IgD-negative memory B cell (primary cell): ENCODE measurements at regions not wholly inside any gene's neighbourhood (a gene's known extent, or its start where the extent isn't known, plus 50 kb on each side); places are given as distances from the start of the nearest gene placed in this dataset.

Source experiments
- H3K27ac Mint-ChIP-seq, 3 donors: one replicate each; pipeline ENCODE4 v1.8.0; 2020 to 2022; ENCODE audit warnings: mild to moderate bottlenecking in 3 of 3, mixed read lengths in 3 of 3, moderate library complexity in 1 of 3
- H3K27me3 Mint-ChIP-seq: one replicate; pipeline ENCODE4 v1.8.0; 2021; ENCODE audit warnings: mixed read lengths
- H3K36me3 Mint-ChIP-seq: one replicate; pipeline ENCODE4 v1.8.0; 2020; ENCODE audit warnings: mild to moderate bottlenecking, mixed read lengths
- H3K4me1 Mint-ChIP-seq, 3 donors: one replicate each; pipeline ENCODE4 v1.8.0; 2020 to 2022; ENCODE audit warnings: mixed read lengths in 3 of 3, mild to moderate bottlenecking in 1 of 3
- H3K4me3 Mint-ChIP-seq, 4 donors: one replicate each; pipeline ENCODE4 v1.8.0; 2020 to 2022; ENCODE audit warnings: mild to moderate bottlenecking in 4 of 4, mixed read lengths in 4 of 4, moderate library complexity in 3 of 4
- H3K9me3 Mint-ChIP-seq, 3 donors: one replicate each; pipeline ENCODE4 v1.8.0; 2020 to 2021; ENCODE audit warnings: mixed read lengths in 3 of 3, mild to moderate bottlenecking in 1 of 3

DNA sequence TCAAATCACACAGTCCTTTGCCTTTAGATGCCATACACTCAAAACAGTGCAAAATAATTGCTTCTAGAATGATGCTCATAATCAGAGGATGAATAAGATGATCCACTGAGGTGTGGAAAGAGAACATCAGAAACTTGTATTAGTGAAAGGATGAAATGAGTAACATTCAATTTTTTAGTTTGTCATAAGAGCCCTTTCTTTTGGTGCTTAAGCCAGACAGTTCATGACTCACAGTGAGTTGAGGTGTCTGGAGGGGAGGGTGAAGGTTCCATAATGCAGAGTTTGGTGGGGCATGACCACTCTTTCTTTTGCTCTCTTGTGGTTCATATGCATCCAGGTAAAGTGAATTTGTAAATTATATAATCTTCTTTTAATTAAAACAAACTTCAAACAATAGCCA lies 415.0 kb upstream of the CELF4 start:
- no peak overlapping the region for H3K27ac Mint-ChIP-seq

GRCh38 chr18:37975446-37975845 lies 409.8 kb upstream of the CELF4 start:
- H3K9me3 Mint-ChIP-seq, result peaks cover 9 to 11% (median 10%) of the 10 kb centered on the region in 3 donors
- H3K27ac Mint-ChIP-seq, result no peak overlapping the region
- H3K4me1 Mint-ChIP-seq, result peaks cover 0 to 2% (median 0%) of the 10 kb centered on the region in 3 donors
- H3K27me3 Mint-ChIP-seq, result no peaks in the 10 kb centered on the region
- H3K4me3 Mint-ChIP-seq, result no peak overlapping the region
- H3K36me3 Mint-ChIP-seq, result peaks cover 2% of the 10 kb centered on the region

More for the DNA sequence above, 415.0 kb upstream of the CELF4 start:
- peaks cover 6 to 9% (median 8%) of the 10 kb centered on the region in 3 donors for H3K9me3 Mint-ChIP-seq
- no peaks in the 10 kb centered on the region for H3K4me1 Mint-ChIP-seq
- no peaks in the 10 kb centered on the region for H3K36me3 Mint-ChIP-seq
- no peak overlapping the region for H3K4me3 Mint-ChIP-seq
- no peaks in the 10 kb centered on the region for H3K27me3 Mint-ChIP-seq

GRCh38 chr18:37967261-37967660 lies 401.7 kb upstream of the CELF4 start:
- H3K4me1 Mint-ChIP-seq, result no peaks in the 10 kb centered on the region
- no peak overlapping the region for H3K27ac Mint-ChIP-seq
- peaks cover 4 to 15% (median 4%) of the 10 kb centered on the region in 3 donors for H3K9me3 Mint-ChIP-seq
- H3K4me3 Mint-ChIP-seq, result no peak overlapping the region
- no peaks in the 10 kb centered on the region for H3K27me3 Mint-ChIP-seq
- peaks cover 2% of the 10 kb centered on the region for H3K36me3 Mint-ChIP-seq

DNA sequence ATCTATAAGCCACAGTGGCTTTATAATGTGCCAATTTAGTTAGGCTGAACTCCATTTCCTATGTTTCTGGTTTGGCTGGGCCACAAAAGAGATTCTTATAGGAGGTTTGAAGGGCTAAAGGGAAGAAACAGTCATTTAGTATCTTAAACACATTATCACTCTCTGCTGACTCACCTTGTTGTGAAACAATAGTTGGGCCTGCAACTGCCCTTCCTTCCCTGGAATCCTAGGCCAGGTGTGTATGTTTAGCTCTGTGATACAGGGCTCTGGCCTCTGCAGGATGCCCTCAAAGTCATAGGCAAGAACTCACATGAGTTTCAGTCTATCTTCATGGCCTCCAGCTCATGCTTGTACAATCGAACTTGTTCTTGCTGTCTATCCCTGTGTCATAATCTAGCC lies 400.0 kb upstream of the CELF4 start:
- Mint-ChIP-seq H3K4me1 (no peaks in the 10 kb centered on the region), H3K4me3 (no peak overlapping the region), H3K36me3 (no peaks in the 10 kb centered on the region), H3K27me3 (no peaks in the 10 kb centered on the region), H3K9me3 (peaks cover 0 to 15% (median 4%) of the 10 kb centered on the region in 3 donors), H3K27ac (no peak overlapping the region)

DNA sequence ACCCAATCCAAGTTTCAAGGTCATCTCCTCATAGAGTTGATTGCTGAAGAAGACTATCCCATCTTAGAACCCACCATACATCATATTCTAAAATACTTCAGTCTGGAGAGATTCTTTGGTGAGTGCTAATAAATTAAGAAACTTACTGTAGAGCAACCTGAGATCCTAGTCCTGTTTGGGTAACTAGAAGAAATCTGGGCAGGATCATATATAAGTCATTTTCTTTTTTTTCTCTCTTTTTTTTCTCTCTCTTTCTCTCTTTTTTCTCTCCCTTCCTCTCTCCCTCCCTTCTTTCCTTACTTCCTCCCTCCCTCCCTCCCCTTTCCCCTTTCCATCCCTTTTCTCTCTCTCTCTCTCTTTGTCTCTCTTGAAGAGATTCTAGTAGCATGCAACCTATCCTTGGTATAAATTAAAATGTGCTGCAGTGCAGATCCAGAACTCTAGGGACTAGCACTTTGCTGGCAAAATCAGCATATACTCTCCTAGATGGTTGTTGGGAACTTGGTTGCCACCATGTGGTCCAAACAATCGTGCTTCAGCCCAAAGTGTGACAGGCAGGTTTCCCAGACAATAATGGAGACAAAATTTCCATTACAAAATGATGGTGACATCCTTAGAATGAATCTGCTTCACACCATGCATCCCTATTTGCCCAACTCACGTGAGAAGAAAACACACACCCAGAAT lies 399.4 kb upstream of the CELF4 start:
- Mint-ChIP-seq H3K27ac (no peak overlapping the region), H3K27me3 (no peaks in the 10 kb centered on the region), H3K4me3 (no peak overlapping the region), H3K4me1 (no peaks in the 10 kb centered on the region), H3K9me3 (peaks cover 0 to 15% (median 4%) of the 10 kb centered on the region in 3 donors), H3K36me3 (no peaks in the 10 kb centered on the region)

DNA sequence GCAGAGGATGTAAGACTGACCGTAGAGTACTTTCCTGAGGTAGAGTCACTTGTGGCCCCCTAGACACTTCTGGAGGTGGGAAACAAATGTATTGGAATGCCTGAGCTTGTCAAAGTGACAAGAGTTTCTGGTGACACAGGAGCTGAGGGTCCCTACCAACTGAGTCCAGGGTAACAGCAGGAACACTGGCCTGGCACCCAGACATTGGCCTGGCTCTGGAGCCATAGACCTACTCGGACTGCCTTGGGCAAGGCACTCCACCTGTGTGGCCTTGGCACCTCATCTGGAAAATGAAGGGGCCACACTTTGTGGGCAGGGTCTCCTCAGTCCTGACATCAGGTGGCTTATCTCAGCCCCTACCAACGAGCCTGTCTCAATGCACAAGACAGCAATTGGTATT lies 398.2 kb upstream of the CELF4 start:
- Mint-ChIP-seq H3K9me3 (peaks cover 1 to 15% (median 4%) of the 10 kb centered on the region in 3 donors), H3K4me3 (no peak overlapping the region), H3K27ac (no peak overlapping the region), H3K36me3 (no peaks in the 10 kb centered on the region), H3K4me1 (peaks cover 0 to 1% (median 0%) of the 10 kb centered on the region in 3 donors), H3K27me3 (no peaks in the 10 kb centered on the region)

DNA sequence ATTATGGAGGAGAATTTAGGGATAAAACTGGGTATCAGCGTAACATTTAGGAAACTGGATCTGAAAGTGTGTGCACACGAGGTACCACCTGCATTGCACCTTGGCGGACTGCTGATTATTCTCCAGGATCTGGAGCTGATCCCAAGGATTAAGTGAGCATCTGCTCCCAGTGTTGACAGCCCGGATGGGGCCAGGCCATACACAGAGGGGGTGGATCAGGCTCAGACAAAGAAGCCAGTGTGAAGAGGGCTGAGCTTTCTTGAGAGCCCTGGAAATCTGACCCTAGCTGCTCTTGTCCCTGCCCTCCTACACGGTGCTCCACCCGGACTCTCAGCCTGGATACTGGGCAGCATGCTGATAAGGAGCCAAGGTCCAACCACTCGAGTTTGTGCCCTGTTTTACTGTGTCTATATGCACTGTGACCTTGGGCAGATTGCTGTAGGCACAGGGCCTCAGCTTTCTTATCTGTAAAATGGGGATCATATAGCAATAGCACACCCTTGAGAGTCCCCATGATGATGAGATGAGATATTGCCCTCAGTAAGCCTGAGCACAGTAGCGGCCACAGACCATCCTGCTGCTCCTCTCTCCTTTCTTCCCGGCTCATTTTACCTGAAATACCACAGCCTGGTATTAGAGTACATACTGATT lies 396.8 kb upstream of the CELF4 start:
- peaks cover 0 to 1% (median 0%) of the 10 kb centered on the region in 3 donors for H3K4me1 Mint-ChIP-seq
- no peak overlapping the region for H3K27ac Mint-ChIP-seq
- peaks cover 1 to 11% (median 4%) of the 10 kb centered on the region in 3 donors for H3K9me3 Mint-ChIP-seq
- H3K4me3 Mint-ChIP-seq, result no peak overlapping the region
- no peaks in the 10 kb centered on the region for H3K36me3 Mint-ChIP-seq
- no peaks in the 10 kb centered on the region for H3K27me3 Mint-ChIP-seq

DNA sequence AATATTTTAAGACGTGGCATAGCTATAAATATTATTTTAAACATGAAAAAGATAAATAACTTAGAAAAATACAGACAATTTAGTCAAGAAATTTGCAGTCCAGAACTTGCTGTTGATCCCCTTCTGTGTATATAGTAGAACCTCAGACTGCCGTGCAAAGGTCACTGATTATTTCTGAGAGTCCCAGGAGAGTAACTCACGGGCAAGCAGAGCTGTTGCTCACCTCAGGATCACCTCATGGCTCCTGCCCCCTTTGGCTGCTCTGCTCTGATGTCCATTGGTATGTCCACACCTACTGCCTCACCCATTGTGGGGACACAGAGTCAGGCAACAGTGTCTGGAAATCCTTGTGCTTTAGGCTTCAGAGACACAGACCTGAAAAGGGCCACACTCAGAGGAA lies 392.9 kb upstream of the CELF4 start:
- Mint-ChIP-seq H3K27me3 (no peaks in the 10 kb centered on the region), H3K9me3 (peaks cover 0 to 3% (median 1%) of the 10 kb centered on the region in 3 donors), H3K4me1 (peaks cover 0 to 1% (median 0%) of the 10 kb centered on the region in 3 donors), H3K27ac (no peak overlapping the region), H3K4me3 (no peak overlapping the region), H3K36me3 (no peaks in the 10 kb centered on the region)

DNA sequence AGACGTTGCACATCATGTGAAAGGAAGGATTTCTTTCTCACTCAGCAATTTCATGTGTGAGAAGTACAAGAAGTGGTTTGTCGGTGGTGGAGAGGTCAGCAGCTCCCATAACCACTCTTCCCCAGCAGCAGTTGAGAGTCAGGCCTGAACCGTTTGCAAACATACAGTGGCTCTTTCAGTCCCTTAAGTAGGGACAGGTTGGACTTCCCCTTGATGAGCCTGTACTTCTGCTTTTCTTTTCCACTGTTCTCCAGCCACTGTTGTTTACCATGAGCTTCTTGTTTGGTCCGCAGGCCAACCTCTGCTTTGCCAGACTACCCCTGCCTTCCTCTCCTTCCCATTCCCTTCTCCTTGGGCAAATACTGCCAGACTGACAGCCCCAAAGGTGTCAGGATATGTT lies 391.3 kb upstream of the CELF4 start:
- peaks cover 0 to 1% (median 0%) of the 10 kb centered on the region in 3 donors for H3K4me1 Mint-ChIP-seq
- no peaks in the 10 kb centered on the region for H3K36me3 Mint-ChIP-seq
- no peak overlapping the region for H3K4me3 Mint-ChIP-seq
- H3K27ac Mint-ChIP-seq, result no peak overlapping the region
- H3K9me3 Mint-ChIP-seq, result peaks cover 0 to 6% (median 1%) of the 10 kb centered on the region in 3 donors
- H3K27me3 Mint-ChIP-seq, result no peaks in the 10 kb centered on the region

DNA sequence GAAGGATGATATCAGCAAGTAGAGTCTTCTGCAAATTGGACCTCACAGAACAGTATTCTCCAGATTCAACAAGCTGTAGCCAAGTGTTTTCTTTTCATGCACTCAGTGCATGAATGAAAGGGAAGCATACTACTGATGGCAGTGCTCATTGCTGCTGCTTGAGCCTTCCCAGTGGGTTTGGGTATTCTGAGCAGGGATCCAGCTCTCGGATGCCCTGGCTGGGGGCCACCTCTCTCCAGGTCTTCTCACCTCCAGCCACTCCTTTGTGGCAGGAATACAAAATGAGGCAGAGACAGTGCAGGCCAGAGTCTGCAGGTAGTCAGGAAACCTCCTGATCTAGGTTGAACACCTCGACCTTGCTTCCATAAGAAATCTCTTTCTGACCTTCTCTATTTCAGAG lies 390.4 kb upstream of the CELF4 start:
- Mint-ChIP-seq H3K9me3 (peaks cover 0 to 10% (median 1%) of the 10 kb centered on the region in 3 donors), H3K27me3 (no peaks in the 10 kb centered on the region), H3K36me3 (no peaks in the 10 kb centered on the region), H3K4me1 (peaks cover 0 to 1% (median 0%) of the 10 kb centered on the region in 3 donors), H3K27ac (no peak overlapping the region), H3K4me3 (no peak overlapping the region)

DNA sequence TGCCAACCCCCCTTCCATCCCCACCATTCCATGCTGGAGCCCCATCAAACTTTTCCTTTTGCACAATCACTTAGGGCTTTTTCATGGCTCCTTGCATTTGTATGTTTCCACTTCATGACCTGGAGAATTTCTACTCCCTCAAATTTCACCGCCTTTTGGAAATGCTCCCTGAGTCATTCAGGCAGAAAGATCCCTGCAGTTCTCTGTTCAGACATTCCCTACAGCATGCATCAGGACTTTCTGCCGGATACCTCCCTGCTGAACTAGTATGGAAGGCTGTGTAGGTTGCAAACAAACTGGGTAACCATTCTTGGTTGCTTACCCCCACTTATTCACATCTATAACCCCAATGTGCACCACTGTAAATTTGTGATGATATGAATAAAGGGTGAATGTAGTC lies 389.6 kb upstream of the CELF4 start:
- peaks cover 1 to 10% (median 2%) of the 10 kb centered on the region in 3 donors for H3K9me3 Mint-ChIP-seq
- H3K27me3 Mint-ChIP-seq, result no peaks in the 10 kb centered on the region
- no peaks in the 10 kb centered on the region for H3K36me3 Mint-ChIP-seq
- H3K27ac Mint-ChIP-seq, result no peak overlapping the region
- H3K4me1 Mint-ChIP-seq, result peaks cover 0 to 1% (median 0%) of the 10 kb centered on the region in 3 donors
- no peak overlapping the region for H3K4me3 Mint-ChIP-seq

- no peak overlapping the region for H3K27ac Mint-ChIP-seq
- no peaks in the 10 kb centered on the region for H3K36me3 Mint-ChIP-seq
Measured at GRCh38 chr18:37953876-37954275, 388.3 kb upstream of the CELF4 start.

DNA sequence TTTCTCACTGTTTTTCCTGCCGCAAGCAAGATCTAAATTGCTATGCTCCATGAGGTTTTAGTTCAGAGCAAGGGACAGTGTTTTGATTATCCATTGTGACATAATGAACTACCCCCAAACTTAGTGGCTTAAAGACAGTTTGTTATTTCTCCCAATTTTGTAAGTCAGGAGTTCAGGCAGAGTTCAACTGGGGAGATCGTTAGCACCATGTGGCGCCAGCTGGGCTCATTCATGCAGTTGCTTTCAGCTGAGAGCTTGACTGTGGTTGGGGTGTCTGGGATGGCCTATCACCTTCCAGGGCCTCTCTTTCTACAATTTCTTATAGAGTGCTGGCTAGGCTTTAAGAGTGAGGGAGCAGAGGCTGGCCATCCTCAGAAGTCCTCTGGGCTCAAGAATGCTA lies 382.9 kb upstream of the CELF4 start:
- Mint-ChIP-seq H3K27me3 (no peaks in the 10 kb centered on the region), H3K4me3 (no peak overlapping the region), H3K4me1 (no peaks in the 10 kb centered on the region), H3K36me3 (no peaks in the 10 kb centered on the region), H3K27ac (no peak overlapping the region), H3K9me3 (peaks cover 4 to 28% (median 6%) of the 10 kb centered on the region in 3 donors)

More at GRCh38 chr18:37953876-37954275, 388.3 kb upstream of the CELF4 start:
- H3K4me3 Mint-ChIP-seq, result no peak overlapping the region
- no peaks in the 10 kb centered on the region for H3K4me1 Mint-ChIP-seq
- no peaks in the 10 kb centered on the region for H3K27me3 Mint-ChIP-seq
- H3K9me3 Mint-ChIP-seq, result peaks cover 2 to 16% (median 4%) of the 10 kb centered on the region in 3 donors

DNA sequence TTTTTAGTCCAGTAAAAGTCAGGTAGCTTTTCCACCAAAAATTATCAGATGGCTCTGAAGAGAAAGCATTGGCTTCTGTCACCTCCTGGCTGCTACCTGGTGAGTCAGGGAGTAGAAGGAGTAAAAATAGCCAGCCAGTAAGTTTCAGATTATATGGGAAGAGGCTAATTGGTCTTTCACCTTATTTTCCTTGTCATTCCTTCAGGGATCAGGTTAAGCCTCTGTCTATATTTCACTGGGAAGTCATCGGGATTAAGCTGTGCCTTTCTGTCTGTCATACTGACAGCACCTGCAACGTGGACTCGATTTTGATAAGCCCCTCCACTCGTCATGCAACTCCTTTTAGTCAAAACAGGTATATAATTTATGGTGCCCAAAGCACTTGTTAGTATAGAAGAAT lies 380.7 kb upstream of the CELF4 start:
- no peaks in the 10 kb centered on the region for H3K27me3 Mint-ChIP-seq
- no peak overlapping the region for H3K27ac Mint-ChIP-seq
- H3K9me3 Mint-ChIP-seq, result peaks cover 8 to 24% (median 9%) of the 10 kb centered on the region in 3 donors
- H3K4me1 Mint-ChIP-seq, result no peaks in the 10 kb centered on the region
- no peak overlapping the region for H3K4me3 Mint-ChIP-seq
- H3K36me3 Mint-ChIP-seq, result no peaks in the 10 kb centered on the region

- peaks cover 4 to 20% (median 9%) of the 10 kb centered on the region in 3 donors for H3K9me3 Mint-ChIP-seq
- no peaks in the 10 kb centered on the region for H3K27me3 Mint-ChIP-seq
- H3K36me3 Mint-ChIP-seq, result no peaks in the 10 kb centered on the region
Measured at GRCh38 chr18:37944700-37945270, 379.2 kb upstream of the CELF4 start.

More at GRCh38 chr18:37944700-37945270, 379.2 kb upstream of the CELF4 start:
- no peaks in the 10 kb centered on the region for H3K4me1 Mint-ChIP-seq
- peak overlapping the region in 1 of 3 donors; percentile 53 for H3K27ac Mint-ChIP-seq
- H3K4me3 Mint-ChIP-seq, result no peak overlapping the region
